ENCODE measurements at regions not wholly inside any gene's neighbourhood (a gene's known extent, or its start where the extent isn't known, plus 50 kb on each side); places are given as distances from the start of the nearest gene placed in this dataset.

DNA sequence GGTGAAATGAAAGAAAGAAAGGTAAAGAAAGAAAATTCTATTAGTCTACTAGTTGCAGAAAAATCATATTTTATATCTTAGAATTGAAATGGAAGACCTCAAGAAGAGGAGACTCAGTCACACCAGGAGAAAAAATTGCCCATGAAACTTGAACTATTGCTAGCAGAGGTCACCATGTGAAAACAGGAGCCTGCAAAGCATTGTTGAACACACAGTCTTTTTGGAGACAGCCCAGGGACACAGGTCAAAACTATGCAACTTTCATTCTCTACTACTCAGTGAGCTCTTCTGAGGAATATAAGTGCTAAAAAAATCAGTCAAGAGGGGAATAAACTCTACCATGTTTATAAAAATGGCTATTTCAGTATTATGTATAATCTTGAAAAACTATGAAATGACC, 89.8 kb upstream of the TENT5A start:
- no peak overlapping the region for H2BK15ac ChIP-seq (ENCODE audit: low read length)
- H2BK12ac ChIP-seq (ENCODE audit: low read depth, low read length) = no peak overlapping the region
- H3K79me1 ChIP-seq (ENCODE audit: low read depth, low read length) = no peaks in the 10 kb centered on the region
- no peak overlapping the region for H3K14ac ChIP-seq (ENCODE audit: insufficient read length)
- no peak overlapping the region for H2AK5ac ChIP-seq (ENCODE audit: low read depth, low read length)
- H3K4me1 ChIP-seq (replicated peaks in 1 of 4; ENCODE audit: control insufficient read depth in 3 of 4, insufficient read depth in 4 of 4, low read length in 3 of 4) = no peaks in the 10 kb centered on the region
- no peaks in the 10 kb centered on the region for H3K9me3 ChIP-seq (ENCODE audit: insufficient read depth in 2 of 2, low read depth in 1 of 2, low read length in 1 of 2)
- CTCF ChIA-PET (ENCODE audit: partially characterized antibody) = interaction anchor here (1.1 kb wide), 1 partner anchor 10 kb away, joined by 3 read pairs; no protein-coding TSS in a partner anchor
- DNase-seq (ENCODE audit: low read depth in 1 of 2, low spot score in 2 of 2) (no peak), FAIRE-seq (no peak)
- H3K79me2 ChIP-seq (ENCODE audit: control insufficient read depth in 1 of 2, insufficient read depth in 2 of 2, low read length in 2 of 2) = no peaks in the 10 kb centered on the region
- H2BK20ac ChIP-seq (ENCODE audit: low read length) = no peak overlapping the region
- POLR2A ChIA-PET (ENCODE audit: partially characterized antibody) = no interaction called here
- no peaks in the 10 kb centered on the region for H3K27me3 ChIP-seq (replicated peaks in 1 of 4; ENCODE audit: control insufficient read depth in 3 of 4, extremely low read depth in 1 of 4, insufficient read depth in 3 of 4, low read length in 3 of 4)
- no peak overlapping the region for H3K56ac ChIP-seq (replicated peaks; ENCODE audit: insufficient read length, low read depth, low read length)
- no peak for TF ChIP-seq E2F6 (IDR thresholded peaks at IDR 0.05)
- no peak for TF ChIP-seq EZH2 (IDR thresholded peaks at IDR 0.05; ENCODE audit: low read depth, low read length, severe bottlenecking)
- no peak for TF ChIP-seq NANOG (IDR thresholded peaks at IDR 0.05; ENCODE audit: insufficient read depth, low read depth, low read length, poor library complexity, severe bottlenecking)
- no peak for TF ChIP-seq POLR2A (IDR thresholded peaks at IDR 0.05; ENCODE audit: control extremely low read depth in 1 of 2, low read depth in 2 of 2, low read length in 2 of 2)
- TF ChIP-seq BRCA1 (IDR thresholded peaks at IDR 0.05; ENCODE audit: low read depth, low read length) = no peak
- no peak for TF ChIP-seq RXRA (IDR thresholded peaks at IDR 0.05; ENCODE audit: insufficient read depth, low read depth, low read length)
- TF ChIP-seq SP4 (IDR thresholded peaks at IDR 0.05; ENCODE audit: low read length) = no peak
- TF ChIP-seq ZNF274 (IDR thresholded peaks at IDR 0.05; ENCODE audit: borderline replicate concordance, extremely low read depth, low read length) = no peak
- no peak for TF ChIP-seq KDM4A (IDR thresholded peaks at IDR 0.05; ENCODE audit: low read depth, low read length, severe bottlenecking)
- TF ChIP-seq SP2 (IDR thresholded peaks at IDR 0.05; ENCODE audit: low read length) = no peak
- no peak overlapping the region for H4K8ac ChIP-seq (ENCODE audit: extremely low read depth, insufficient read depth, low read length)
- H2BK120ac ChIP-seq (replicated peaks; ENCODE audit: low read depth, low read length) = no peak overlapping the region
- H3K27ac ChIP-seq (ENCODE audit: low read depth, low read length) = no peak overlapping the region
- no peak overlapping the region for H2AFZ ChIP-seq (ENCODE audit: low read length)
- H4K91ac ChIP-seq (replicated peaks; ENCODE audit: insufficient read length, low read length) = no peak overlapping the region
- H3K18ac ChIP-seq (ENCODE audit: extremely low read depth, low read length) = no peak overlapping the region
- no peak overlapping the region for H3K23ac ChIP-seq (ENCODE audit: insufficient read length)
- no peaks in the 10 kb centered on the region for H4K20me1 ChIP-seq (replicated peaks in 1 of 2; ENCODE audit: control insufficient read depth in 1 of 2, insufficient read depth in 2 of 2, low read length in 2 of 2)
- H3K23me2 ChIP-seq (ENCODE audit: low read depth, low read length) = no peaks in the 10 kb centered on the region; the same call in 1 of the 2 replicates
- H3K4ac ChIP-seq (replicated peaks; ENCODE audit: insufficient read length, low read depth, low read length) = no peak overlapping the region
- no peak overlapping the region for H2BK5ac ChIP-seq (ENCODE audit: low read depth, low read length)
- no peaks in the 10 kb centered on the region for H3K36me3 ChIP-seq (ENCODE audit: control insufficient read depth in 2 of 4, insufficient read depth in 4 of 4, low read length in 3 of 4)
- H3K4me3 ChIP-seq (ENCODE audit: extremely low read depth in 1 of 4, insufficient read depth in 2 of 4, low read depth in 3 of 4, low read length in 4 of 4) = no peak overlapping the region
- no peak overlapping the region for H4K5ac ChIP-seq (ENCODE audit: insufficient read length, low read depth, low read length)
- H3K9ac ChIP-seq (replicated peaks in 1 of 4; ENCODE audit: extremely low read depth in 1 of 4, low read depth in 3 of 4, low read length in 3 of 4) = no peak overlapping the region
- H3K4me2 ChIP-seq (ENCODE audit: insufficient read depth in 1 of 2, low read depth in 2 of 2, low read length in 2 of 2) = no peak overlapping the region

Data from H1 (cell line).